Heart left ventricle (tissue), 16 donors: ENCODE measurements at regions not wholly inside any gene's neighbourhood (a gene's known extent, or its start where the extent isn't known, plus 50 kb on each side); places are given as distances from the start of the nearest gene placed in this dataset.

Experiments used
- ATAC-seq, 4 donors: fragments of 200-7000 bp; cut with Tn5 transposase; one replicate each; pipeline ENCODE4 v1.9.1; 2020 to 2022; ENCODE audit warnings: moderate library complexity in 4 of 4, mild to moderate bottlenecking in 3 of 4, moderate number of reproducible peaks in 1 of 4
- DNase-seq, 5 donors: peaks; one replicate each; pipeline ENCODE4 v3.0.0-alpha.2; 2020
- H3K27ac ChIP-seq, 12 donors: fragments of 200-600 bp; sonication (generic) in 4 of 12; one replicate each; pipeline versions ENCODE4 v1.5.0 to v1.8.0; 2016 to 2022; ENCODE audit warnings: mild to moderate bottlenecking in 2 of 12
- H3K27me3 ChIP-seq, 9 donors: fragments of 200-600 bp; sonication (generic) in 2 of 9; one replicate each; pipeline versions ENCODE4 v1.5.1 to v1.8.0; 2016 to 2022; ENCODE audit warnings: mild to moderate bottlenecking in 3 of 9
- H3K36me3 ChIP-seq, 9 donors: fragments of 200-600 bp; sonication (generic) in 2 of 9; one replicate each; pipeline versions ENCODE4 v1.5.0 to v1.8.0; 2018 to 2022; ENCODE audit warnings: mild to moderate bottlenecking in 2 of 9
- H3K4me1 ChIP-seq, 12 donors: fragments of 200-600 bp; sonication (generic) in 4 of 12; one replicate each; pipeline versions ENCODE4 v1.5.0 to v1.8.0; 2016 to 2022; ENCODE audit warnings: mild to moderate bottlenecking in 3 of 12
- H3K4me3 ChIP-seq, 12 donors: fragments of 200-600 bp; sonication (generic) in 4 of 12; one replicate each; pipeline versions ENCODE4 v1.5.0 to v1.8.0; 2017 to 2022; ENCODE audit warnings: mild to moderate bottlenecking in 9 of 12, moderate library complexity in 4 of 12
- H3K9me3 ChIP-seq, 12 donors: fragments of 200-600 bp; sonication (generic) in 4 of 12; one replicate each; pipeline versions ENCODE4 v1.5.0 to v1.8.0; 2016 to 2022; ENCODE audit warnings: mild to moderate bottlenecking in 1 of 12
- CTCF ChIP-seq, 12 donors: fragments of 200-600 bp; sonication (generic) in 4 of 12; IDR thresholded peaks; one replicate each; pipeline versions ENCODE4 v1.5.0 to v1.8.0; 2018 to 2022; ENCODE audit warnings: antibody characterized with exemption in 12 of 12, mild to moderate bottlenecking in 5 of 12
- POLR2A ChIP-seq, 2 donors: fragments of 450-650 bp; IDR thresholded peaks; one replicate each; pipeline ENCODE4 v1.6.1; 2017; ENCODE audit warnings: antibody characterized with exemption in 2 of 2, mild to moderate bottlenecking in 2 of 2, moderate library complexity in 2 of 2
- WGBS, 4 donors: extraction: QIAGEN DNeasy Blood & Tissue Kit in 2 of 4; methylation state at CpG; one replicate each; pipeline versions ENCODE4 v1.1.5 to v1.1.7; 2013 to 2018; 5-methylcytosine and 5-hydroxymethylcytosine counted together
- intact Hi-C, 10 donors: fragments of 100-400 bp; cut with DNase I; formaldehyde crosslinking; loops; one replicate each; pipeline versions ENCODE4 v1.11.1 to v1.14.2; 2022
- donor health status: ischemic (EF 13 %, LVEDD 7.1; RV severe dilation, severe dysfunction).
- donor health status: healthy with polysubstance abuse.
- donor health status: DM: no; HTN: yes; CAD: no.
- donor health status: DM: no; HTN: no; CAD: no.
- donor health status: ischemic (EF 25% LVEDD 6.9; RV normal size, moderate dysfunction).
- donor health status: ischemic (EF 25% LVEDD 5.7; RV mildly dilated, moderate dysfunction).
- donor health status: healthy.
- donor health status: DM: yes; HTN: yes; CAD: no.
- donor health status: ischemic (EF 35%, LVEDD 5.7; RV mildly dilated, moderate dysfunction).
- donor health status: nonischemic (EF 11% LVEDD 7.7; RV severe dilation, severe dysfunction).
- donor health status: DM: yes; HTN: yes; CAD: no.
- donor health status: PGD.
- donor health status: ischemic (EF 29% LVEDD 5.4; RV normal size, mild dysfunction).
- donor health status: nonischemic (EF 23%, LVEDD 6.1; RV moderate dilation, normal function).

DNA sequence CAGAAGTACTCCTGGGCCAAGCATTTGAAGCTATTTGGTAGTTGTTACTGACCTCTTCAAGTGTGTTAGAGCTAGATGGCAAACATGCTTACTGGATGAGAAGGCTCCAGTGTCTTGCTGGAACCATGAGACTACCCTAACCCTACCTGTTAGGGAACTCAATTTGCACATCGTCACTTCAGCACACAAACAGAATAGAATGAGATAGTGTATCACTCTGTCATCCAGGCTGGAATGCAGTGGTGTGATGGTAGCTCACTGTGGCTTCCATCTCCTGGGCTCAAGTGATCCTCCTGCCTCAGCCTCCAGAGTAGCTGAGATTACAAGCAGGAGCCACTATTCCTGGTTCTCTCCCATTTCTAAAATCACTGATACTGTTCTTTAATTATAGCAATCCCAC, 417.0 kb upstream of the ATXN7L3B start:
- H3K9me3 ChIP-seq: no peaks in the 10 kb centered on the region
- ATAC-seq: no peak
- H3K4me3 ChIP-seq: no peak overlapping the region
- no peaks in the 10 kb centered on the region for H3K4me1 ChIP-seq
- TF ChIP-seq POLR2A (IDR thresholded peaks at IDR 0.05) (no peak), CTCF (IDR thresholded peaks at IDR 0.05) (no peak)
- intact Hi-C loops: no loop called here
- DNase-seq: no peak
- no peaks in the 10 kb centered on the region for H3K36me3 ChIP-seq
- H3K27me3 ChIP-seq: no peaks in the 10 kb centered on the region
- H3K27ac ChIP-seq: no peak overlapping the region
- WGBS, 4 donors: 36 to 75% (median 51%) methylated on average over 1 of the region's 1 CpG

GRCh38 chr12:74129702-74130101, 407.9 kb upstream of the ATXN7L3B start:
- Histone ChIP-seq H3K27ac (no peak overlapping the region), H3K27me3 (no peaks in the 10 kb centered on the region), H3K4me1 (no peaks in the 10 kb centered on the region), H3K9me3 (peaks cover 0 to 11% (median 0%) of the 10 kb centered on the region in 12 donors), H3K36me3 (no peaks in the 10 kb centered on the region), H3K4me3 (no peak overlapping the region)
- TF ChIP-seq CTCF (IDR thresholded peaks at IDR 0.05) (no peak), POLR2A (IDR thresholded peaks at IDR 0.05) (no peak)
- no peak for ATAC-seq
- WGBS, 4 donors: 61 to 72% (median 66%) methylated on average over 2 of the region's 2 CpGs
- intact Hi-C loops: no loop called here
- no peak for DNase-seq

GRCh38 chr12:74144396-74144795, 393.2 kb upstream of the ATXN7L3B start:
- Histone ChIP-seq H3K9me3 (no peaks in the 10 kb centered on the region), H3K4me1 (no peaks in the 10 kb centered on the region), H3K27ac (no peak overlapping the region), H3K27me3 (no peaks in the 10 kb centered on the region), H3K36me3 (no peaks in the 10 kb centered on the region), H3K4me3 (no peak overlapping the region)
- 92 to 94% (median 93%) methylated on average over 4 of the region's 4 CpGs for WGBS, 4 donors
- no peak for TF ChIP-seq POLR2A (IDR thresholded peaks at IDR 0.05)
- no peak for TF ChIP-seq CTCF (IDR thresholded peaks at IDR 0.05)
- intact Hi-C loops: no loop called here
- no peak for ATAC-seq
- DNase-seq: no peak

- 58 to 67% (median 62%) methylated on average over 1 of the region's 1 CpG for WGBS, 4 donors
- intact Hi-C loops: no loop called here
- no peak for TF ChIP-seq POLR2A (IDR thresholded peaks at IDR 0.05)
- no peak for TF ChIP-seq CTCF (IDR thresholded peaks at IDR 0.05)
- Histone ChIP-seq H3K36me3 (no peaks in the 10 kb centered on the region), H3K9me3 (no peaks in the 10 kb centered on the region), H3K4me1 (no peaks in the 10 kb centered on the region), H3K27me3 (no peaks in the 10 kb centered on the region), H3K4me3 (no peak overlapping the region), H3K27ac (no peak overlapping the region)
- ATAC-seq: no peak
- no peak for DNase-seq
Measured at GRCh38 chr12:74145328-74145727, 392.3 kb upstream of the ATXN7L3B start.
